ENCODE measurements at regions not wholly inside any gene's neighbourhood (a gene's known extent, or its start where the extent isn't known, plus 50 kb on each side); places are given as distances from the start of the nearest gene placed in this dataset.

GRCh38 chr12:18878676-18879180 lies 140.8 kb downstream of the CAPZA3 start:
- no peaks in the 10 kb centered on the region for H3K4me1 ChIP-seq (ENCODE audit: insufficient read depth, low read length)
- ATAC-seq, result no peak
- POLR2A ChIA-PET (ENCODE audit: unreplicated experiment), result no interaction called here

GRCh38 chr12:18882690-18883089 lies 144.8 kb downstream of the CAPZA3 start:
- Histone ChIP-seq H3F3A (ENCODE audit: low read length, unreplicated experiment) (no peaks in the 10 kb centered on the region), H3K9ac (ENCODE audit: low read length) (no peak overlapping the region), H3K79me2 (ENCODE audit: low read length) (no peaks in the 10 kb centered on the region), H3K4me1 (ENCODE audit: insufficient read depth, low read length) (no peaks in the 10 kb centered on the region), H2AFZ (ENCODE audit: low read length) (no peak overlapping the region), H4K20me1 (ENCODE audit: low read length) (no peaks in the 10 kb centered on the region), H3K4me2 (ENCODE audit: low read length) (no peak overlapping the region), H3K36me3 (ENCODE audit: low read depth, low read length) (no peaks in the 10 kb centered on the region), H3K27me3 (ENCODE audit: low read length) (no peaks in the 10 kb centered on the region), H3K27ac (ENCODE audit: low read length) (no peak overlapping the region), H3K9me3 (ENCODE audit: low read length) (no peaks in the 10 kb centered on the region), H3K9me2 (replicated peaks; ENCODE audit: low read length) (no peaks in the 10 kb centered on the region), H3K4me3 (ENCODE audit: low read length) (no peak overlapping the region)
- BruUV-seq (replicated peaks), result no TSS peak
- DNase-seq (peak; percentile 17), ATAC-seq (no peak)
- intact Hi-C loops (cut with micrococcal nuclease), result no loop called here
- ChIA-PET POLR2A (ENCODE audit: unreplicated experiment) (no interaction called here), CTCF (no interaction called here)
- TF ChIP-seq EZH2 (IDR thresholded peaks at IDR 0.05; ENCODE audit: low read length, unreplicated experiment) (no peak), EZH2phosphoT487 (IDR thresholded peaks at IDR 0.05; ENCODE audit: borderline replicate concordance, low read length) (no peak), CTCF (conservative IDR thresholded peaks at IDR 0.05; ENCODE audit: low read depth, low read length) (peak; percentile 42)

More at GRCh38 chr12:18878676-18879180, 140.8 kb downstream of the CAPZA3 start:
- Histone ChIP-seq H3K4me2 (ENCODE audit: low read length) (no peak overlapping the region), H3K79me2 (ENCODE audit: low read length) (no peaks in the 10 kb centered on the region), H3K9me2 (replicated peaks; ENCODE audit: low read length) (no peaks in the 10 kb centered on the region), H3K27me3 (ENCODE audit: low read length) (no peaks in the 10 kb centered on the region), H3K9ac (ENCODE audit: low read length) (no peak overlapping the region), H4K20me1 (ENCODE audit: low read length) (no peaks in the 10 kb centered on the region), H3K27ac (ENCODE audit: low read length) (no peak overlapping the region), H2AFZ (ENCODE audit: low read length) (no peak overlapping the region), H3F3A (ENCODE audit: low read length, unreplicated experiment) (no peaks in the 10 kb centered on the region), H3K4me3 (ENCODE audit: low read length) (no peak overlapping the region), H3K36me3 (ENCODE audit: low read depth, low read length) (no peaks in the 10 kb centered on the region), H3K9me3 (ENCODE audit: low read length) (no peaks in the 10 kb centered on the region)
- CTCF ChIA-PET, result no interaction called here
- no peak for DNase-seq
- no TSS peak for BruUV-seq (replicated peaks)
- intact Hi-C loops (cut with micrococcal nuclease), result no loop called here
- TF ChIP-seq CTCF (conservative IDR thresholded peaks at IDR 0.05; ENCODE audit: low read depth, low read length) (no peak), EZH2 (IDR thresholded peaks at IDR 0.05; ENCODE audit: low read length, unreplicated experiment) (no peak), EZH2phosphoT487 (IDR thresholded peaks at IDR 0.05; ENCODE audit: borderline replicate concordance, low read length) (no peak)

GRCh38 chr12:18886962-18887361 lies 149.0 kb downstream of the CAPZA3 start:
- no TSS peak for BruUV-seq (replicated peaks)
- Histone ChIP-seq H3K27ac (ENCODE audit: low read length) (no peak overlapping the region), H3K79me2 (ENCODE audit: low read length) (no peaks in the 10 kb centered on the region), H3K27me3 (ENCODE audit: low read length) (no peaks in the 10 kb centered on the region), H3K4me2 (ENCODE audit: low read length) (no peak overlapping the region), H3K9me3 (ENCODE audit: low read length) (no peaks in the 10 kb centered on the region), H4K20me1 (ENCODE audit: low read length) (no peaks in the 10 kb centered on the region), H3K9me2 (replicated peaks; ENCODE audit: low read length) (no peaks in the 10 kb centered on the region), H3K4me3 (ENCODE audit: low read length) (no peak overlapping the region), H3K9ac (ENCODE audit: low read length) (no peak overlapping the region), H2AFZ (ENCODE audit: low read length) (no peak overlapping the region), H3K36me3 (ENCODE audit: low read depth, low read length) (no peaks in the 10 kb centered on the region), H3F3A (ENCODE audit: low read length, unreplicated experiment) (no peaks in the 10 kb centered on the region), H3K4me1 (ENCODE audit: insufficient read depth, low read length) (no peaks in the 10 kb centered on the region)
- ChIA-PET CTCF (no interaction called here), POLR2A (ENCODE audit: unreplicated experiment) (interaction anchor here (0.7 kb wide), 1 partner anchor 22 kb away, joined by 3 read pairs; no protein-coding TSS in a partner anchor)
- intact Hi-C loops (cut with micrococcal nuclease), result no loop called here
- no peak for DNase-seq
- ATAC-seq, result no peak
- TF ChIP-seq CTCF (conservative IDR thresholded peaks at IDR 0.05; ENCODE audit: low read depth, low read length) (no peak), EZH2phosphoT487 (IDR thresholded peaks at IDR 0.05; ENCODE audit: borderline replicate concordance, low read length) (no peak), EZH2 (IDR thresholded peaks at IDR 0.05; ENCODE audit: low read length, unreplicated experiment) (no peak)

Measured in PC-3 (cell line).